OCI-LY7 (cell line): ENCODE measurements at regions not wholly inside any gene's neighbourhood (a gene's known extent, or its start where the extent isn't known, plus 50 kb on each side); places are given as distances from the start of the nearest gene placed in this dataset.

ENCODE experiments used
- EZH2phosphoT487 ChIP-seq: fragments of 200-600 bp; sonication (generic); IDR thresholded peaks from 2 replicates; pipeline ENCODE4 v1.6.1; 2018; ENCODE audit warnings: low read depth, borderline replicate concordance, mild to moderate bottlenecking, mixed run types, antibody characterized with exemption, low read length, moderate library complexity, mixed read lengths
- TF ChIP-seq, protein P1 (sequence below): fragments of 200-600 bp; sonication (generic); conservative IDR thresholded peaks from 2 replicates; pipeline ENCODE4 v1.5.1; 2014; ENCODE audit warnings: mild to moderate bottlenecking, antibody characterized with exemption, low read length, moderate library complexity, mixed read lengths

DNA sequence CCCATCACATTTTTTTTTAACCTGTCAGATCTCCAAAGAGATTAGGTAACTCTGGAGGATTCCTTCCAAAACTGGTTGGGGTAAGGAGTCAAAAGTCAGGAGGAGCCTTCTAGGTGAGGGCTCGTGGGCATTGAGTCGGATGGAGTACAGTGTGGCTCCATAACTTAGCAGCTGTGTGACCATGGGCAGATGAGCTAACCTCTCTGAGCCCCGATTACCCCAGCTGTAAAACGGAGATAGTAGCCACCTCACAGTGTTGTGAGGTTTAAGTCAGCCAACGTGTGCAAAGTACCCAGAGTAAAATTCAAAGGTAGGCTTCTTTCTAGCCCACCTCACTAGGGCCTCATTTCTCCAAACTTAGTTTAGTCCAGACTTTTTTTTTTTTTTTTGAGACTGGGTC is 151.5 kb downstream of the CD24 start:
- TF ChIP-seq, protein P1, sequence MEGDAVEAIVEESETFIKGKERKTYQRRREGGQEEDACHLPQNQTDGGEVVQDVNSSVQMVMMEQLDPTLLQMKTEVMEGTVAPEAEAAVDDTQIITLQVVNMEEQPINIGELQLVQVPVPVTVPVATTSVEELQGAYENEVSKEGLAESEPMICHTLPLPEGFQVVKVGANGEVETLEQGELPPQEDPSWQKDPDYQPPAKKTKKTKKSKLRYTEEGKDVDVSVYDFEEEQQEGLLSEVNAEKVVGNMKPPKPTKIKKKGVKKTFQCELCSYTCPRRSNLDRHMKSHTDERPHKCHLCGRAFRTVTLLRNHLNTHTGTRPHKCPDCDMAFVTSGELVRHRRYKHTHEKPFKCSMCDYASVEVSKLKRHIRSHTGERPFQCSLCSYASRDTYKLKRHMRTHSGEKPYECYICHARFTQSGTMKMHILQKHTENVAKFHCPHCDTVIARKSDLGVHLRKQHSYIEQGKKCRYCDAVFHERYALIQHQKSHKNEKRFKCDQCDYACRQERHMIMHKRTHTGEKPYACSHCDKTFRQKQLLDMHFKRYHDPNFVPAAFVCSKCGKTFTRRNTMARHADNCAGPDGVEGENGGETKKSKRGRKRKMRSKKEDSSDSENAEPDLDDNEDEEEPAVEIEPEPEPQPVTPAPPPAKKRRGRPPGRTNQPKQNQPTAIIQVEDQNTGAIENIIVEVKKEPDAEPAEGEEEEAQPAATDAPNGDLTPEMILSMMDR, result no peak
- no peak for TF ChIP-seq EZH2phosphoT487
